ENCODE measurements at regions not wholly inside any gene's neighbourhood (a gene's known extent, or its start where the extent isn't known, plus 50 kb on each side); places are given as distances from the start of the nearest gene placed in this dataset.

DNA sequence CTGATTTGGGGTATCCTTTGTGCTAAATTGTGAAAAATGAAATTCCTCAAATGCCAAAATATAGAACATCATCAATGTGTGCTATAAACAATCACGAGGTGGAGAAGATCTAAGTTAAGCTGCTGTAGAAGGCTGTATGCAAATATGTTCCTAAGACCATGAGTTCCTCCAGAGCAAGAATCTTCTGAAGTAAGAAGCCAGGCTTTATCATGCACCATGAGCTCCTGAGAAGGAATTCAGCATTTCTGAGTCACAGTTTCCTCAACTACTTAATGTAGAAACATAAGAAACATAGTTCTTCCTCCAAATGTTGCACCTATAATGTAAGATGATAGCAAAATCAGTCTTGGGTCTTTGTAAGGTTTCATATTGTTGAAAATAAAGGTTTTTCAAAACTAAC is 241.7 kb upstream of the MDFIC2 start:
- TF ChIP-seq POLR2A (IDR thresholded peaks at IDR 0.05): no peak
- TF ChIP-seq, protein P1, sequence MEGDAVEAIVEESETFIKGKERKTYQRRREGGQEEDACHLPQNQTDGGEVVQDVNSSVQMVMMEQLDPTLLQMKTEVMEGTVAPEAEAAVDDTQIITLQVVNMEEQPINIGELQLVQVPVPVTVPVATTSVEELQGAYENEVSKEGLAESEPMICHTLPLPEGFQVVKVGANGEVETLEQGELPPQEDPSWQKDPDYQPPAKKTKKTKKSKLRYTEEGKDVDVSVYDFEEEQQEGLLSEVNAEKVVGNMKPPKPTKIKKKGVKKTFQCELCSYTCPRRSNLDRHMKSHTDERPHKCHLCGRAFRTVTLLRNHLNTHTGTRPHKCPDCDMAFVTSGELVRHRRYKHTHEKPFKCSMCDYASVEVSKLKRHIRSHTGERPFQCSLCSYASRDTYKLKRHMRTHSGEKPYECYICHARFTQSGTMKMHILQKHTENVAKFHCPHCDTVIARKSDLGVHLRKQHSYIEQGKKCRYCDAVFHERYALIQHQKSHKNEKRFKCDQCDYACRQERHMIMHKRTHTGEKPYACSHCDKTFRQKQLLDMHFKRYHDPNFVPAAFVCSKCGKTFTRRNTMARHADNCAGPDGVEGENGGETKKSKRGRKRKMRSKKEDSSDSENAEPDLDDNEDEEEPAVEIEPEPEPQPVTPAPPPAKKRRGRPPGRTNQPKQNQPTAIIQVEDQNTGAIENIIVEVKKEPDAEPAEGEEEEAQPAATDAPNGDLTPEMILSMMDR (IDR thresholded peaks at IDR 0.05): no peak
